Activated CD8-positive, alpha-beta T cell treated with anti-CD3 and anti-CD28 coated beads for 36 hours (primary cell): ENCODE measurements at regions not wholly inside any gene's neighbourhood (a gene's known extent, or its start where the extent isn't known, plus 50 kb on each side); places are given as distances from the start of the nearest gene placed in this dataset.

ENCODE experiments used
- ATAC-seq: fragments of 200-7000 bp; cut with Tn5 transposase; one replicate; pipeline ENCODE4 v1.10.0; 2021; ENCODE audit warnings: mild to moderate bottlenecking, moderate library complexity
- CTCF ChIA-PET: fragments of 350-600 bp; sonication (Branson Sonifier 250); formaldehyde crosslinking; loops from one replicate; lab custom pipeline; 2021; ENCODE audit warnings: antibody characterized with exemption; lab: Charles Lee
- POLR2A ChIA-PET: fragments of 350-600 bp; sonication (Branson Sonifier 250); formaldehyde crosslinking; loops from one replicate; lab custom pipeline; 2021; ENCODE audit warnings: antibody characterized with exemption; lab: Charles Lee
- DNase-seq: peaks from one replicate; pipeline ENCODE4 v3.0.0-alpha.2; 2020
- H3K27ac Mint-ChIP-seq: one replicate; pipeline ENCODE4 v1.8.0; 2021; ENCODE audit warnings: mild to moderate bottlenecking, mixed read lengths
- H3K27me3 Mint-ChIP-seq: one replicate; pipeline ENCODE4 v1.8.0; 2021; ENCODE audit warnings: mixed read lengths
- H3K36me3 Mint-ChIP-seq: one replicate; pipeline ENCODE4 v1.8.0; 2021; ENCODE audit warnings: low read depth, mixed read lengths
- H3K4me1 Mint-ChIP-seq: one replicate; pipeline ENCODE4 v1.8.0; 2021; ENCODE audit warnings: low read depth, mixed read lengths
- H3K4me3 Mint-ChIP-seq: one replicate; pipeline ENCODE4 v1.8.0; 2021; ENCODE audit warnings: mild to moderate bottlenecking, moderate library complexity, mixed read lengths
- H3K9me3 Mint-ChIP-seq: one replicate; pipeline ENCODE4 v1.8.0; 2021; ENCODE audit warnings: mixed read lengths
- intact Hi-C: fragments of 100-400 bp; cut with micrococcal nuclease; formaldehyde crosslinking; loops from one replicate; pipeline ENCODE4 v1.10.0; 2022
- TF ChIP-seq, protein P1 (sequence below): fragments of 200-600 bp; IDR thresholded peaks from one replicate; pipeline ENCODE4 v1.8.0; 2022; ENCODE audit warnings: antibody characterized with exemption, mild to moderate bottlenecking

DNA sequence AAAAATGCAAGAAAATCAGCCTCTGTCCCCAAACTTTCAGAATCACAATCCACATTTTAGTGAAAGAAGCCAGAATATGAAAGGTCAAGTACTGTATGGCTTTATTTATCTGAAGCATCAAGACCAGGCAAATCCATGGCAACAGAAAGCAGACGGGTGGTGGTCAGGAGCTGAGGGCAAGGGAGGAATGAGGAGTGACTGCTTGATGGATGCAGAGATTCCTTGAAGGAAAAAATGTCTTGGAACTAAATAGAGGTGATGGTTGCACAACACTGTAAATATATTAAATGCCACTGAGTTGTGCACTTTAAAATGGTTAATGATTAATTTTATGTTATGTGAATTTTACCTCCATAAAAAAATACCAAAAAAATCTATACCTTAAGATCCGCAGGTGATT, 165.1 kb downstream of the GXYLT1 start:
- Mint-ChIP-seq H3K4me3 (no peak overlapping the region), H3K27ac (no peak overlapping the region), H3K9me3 (no peaks in the 10 kb centered on the region)

DNA sequence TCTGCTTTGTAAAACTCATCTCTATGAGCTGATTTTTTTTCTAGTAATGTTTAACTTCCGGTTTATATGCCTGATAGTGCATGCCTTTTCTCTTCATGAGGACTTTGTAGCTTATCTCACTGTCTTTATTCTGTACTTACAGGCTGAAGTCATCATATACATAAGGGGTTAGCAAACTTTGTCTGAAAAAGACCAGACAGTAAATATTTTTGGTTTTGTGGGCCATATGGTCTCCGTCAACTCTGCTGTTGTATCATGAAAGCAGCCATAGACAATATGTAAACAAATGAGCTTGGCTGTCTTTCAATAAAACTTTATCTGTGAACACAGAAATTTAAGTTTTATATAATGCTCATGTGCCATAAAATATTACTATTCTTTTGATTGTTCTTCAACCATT, 172.1 kb downstream of the GXYLT1 start:
- no peaks in the 10 kb centered on the region for H3K36me3 Mint-ChIP-seq
- TF ChIP-seq, protein P1, sequence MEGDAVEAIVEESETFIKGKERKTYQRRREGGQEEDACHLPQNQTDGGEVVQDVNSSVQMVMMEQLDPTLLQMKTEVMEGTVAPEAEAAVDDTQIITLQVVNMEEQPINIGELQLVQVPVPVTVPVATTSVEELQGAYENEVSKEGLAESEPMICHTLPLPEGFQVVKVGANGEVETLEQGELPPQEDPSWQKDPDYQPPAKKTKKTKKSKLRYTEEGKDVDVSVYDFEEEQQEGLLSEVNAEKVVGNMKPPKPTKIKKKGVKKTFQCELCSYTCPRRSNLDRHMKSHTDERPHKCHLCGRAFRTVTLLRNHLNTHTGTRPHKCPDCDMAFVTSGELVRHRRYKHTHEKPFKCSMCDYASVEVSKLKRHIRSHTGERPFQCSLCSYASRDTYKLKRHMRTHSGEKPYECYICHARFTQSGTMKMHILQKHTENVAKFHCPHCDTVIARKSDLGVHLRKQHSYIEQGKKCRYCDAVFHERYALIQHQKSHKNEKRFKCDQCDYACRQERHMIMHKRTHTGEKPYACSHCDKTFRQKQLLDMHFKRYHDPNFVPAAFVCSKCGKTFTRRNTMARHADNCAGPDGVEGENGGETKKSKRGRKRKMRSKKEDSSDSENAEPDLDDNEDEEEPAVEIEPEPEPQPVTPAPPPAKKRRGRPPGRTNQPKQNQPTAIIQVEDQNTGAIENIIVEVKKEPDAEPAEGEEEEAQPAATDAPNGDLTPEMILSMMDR, result no peak
- H3K4me3 Mint-ChIP-seq, result no peak overlapping the region
- intact Hi-C loops, result no loop called here
- ChIA-PET POLR2A (no interaction called here), CTCF (no interaction called here)
- H3K27ac Mint-ChIP-seq, result no peak overlapping the region
- DNase-seq (no peak), ATAC-seq (no peak)
- H3K4me1 Mint-ChIP-seq, result no peaks in the 10 kb centered on the region
- no peaks in the 10 kb centered on the region for H3K27me3 Mint-ChIP-seq
- H3K9me3 Mint-ChIP-seq, result no peaks in the 10 kb centered on the region

More for the DNA sequence above, 165.1 kb downstream of the GXYLT1 start:
- ChIA-PET POLR2A (no interaction called here), CTCF (no interaction called here)
- no peaks in the 10 kb centered on the region for H3K4me1 Mint-ChIP-seq
- H3K27me3 Mint-ChIP-seq, result peaks cover 3% of the 10 kb centered on the region
- H3K36me3 Mint-ChIP-seq, result no peaks in the 10 kb centered on the region
- TF ChIP-seq, protein P1, result no peak
- intact Hi-C loops, result no loop called here
- no peak for DNase-seq
- ATAC-seq, result no peak

DNA sequence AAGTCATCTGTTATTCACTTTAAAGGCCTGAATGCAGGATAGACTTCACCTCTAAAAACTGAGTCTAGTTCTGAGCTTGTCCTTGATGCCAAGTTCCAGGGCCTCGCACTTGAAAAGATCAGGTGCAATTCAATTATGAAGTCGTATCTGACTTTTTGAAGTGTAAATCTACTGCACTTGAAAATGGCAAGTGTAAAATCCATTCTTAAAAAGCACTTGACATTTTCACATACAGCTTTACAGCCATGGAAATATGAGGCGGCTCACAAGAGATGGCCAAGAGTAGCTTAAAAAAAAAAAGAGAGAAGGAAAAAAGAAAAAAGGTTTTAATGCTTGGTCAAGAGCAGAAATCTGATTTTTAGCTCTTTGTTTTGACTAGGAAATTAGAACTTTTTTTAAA, 172.5 kb downstream of the GXYLT1 start:
- Mint-ChIP-seq H3K27ac (no peak overlapping the region), H3K4me3 (no peak overlapping the region), H3K36me3 (no peaks in the 10 kb centered on the region), H3K27me3 (no peaks in the 10 kb centered on the region), H3K9me3 (no peaks in the 10 kb centered on the region), H3K4me1 (no peaks in the 10 kb centered on the region)
- ChIA-PET CTCF (no interaction called here), POLR2A (no interaction called here)
- TF ChIP-seq, protein P1, result no peak
- intact Hi-C loops, result no loop called here
- ATAC-seq, result no peak
- no peak for DNase-seq

DNA sequence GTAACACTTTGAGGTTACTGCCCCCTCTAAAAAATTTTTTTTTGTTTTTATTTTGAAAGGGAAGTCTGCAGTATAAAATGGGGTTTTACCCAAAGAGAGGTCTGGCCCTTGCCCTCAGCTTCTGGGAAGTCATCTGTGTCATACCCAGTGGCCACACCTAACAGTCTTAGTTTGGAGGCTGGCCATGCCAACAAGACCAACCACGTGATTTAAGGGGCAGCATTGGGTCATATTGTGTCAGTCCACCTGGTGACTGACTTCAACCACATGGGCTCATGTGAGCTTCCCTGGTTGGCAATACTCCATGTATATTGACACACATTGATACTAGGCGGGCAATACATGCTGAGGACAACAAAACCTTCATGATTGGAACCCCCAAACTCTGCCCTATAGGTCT, 173.9 kb downstream of the GXYLT1 start:
- Mint-ChIP-seq H3K27ac (no peak overlapping the region), H3K27me3 (no peaks in the 10 kb centered on the region), H3K36me3 (no peaks in the 10 kb centered on the region), H3K4me1 (no peaks in the 10 kb centered on the region), H3K4me3 (no peak overlapping the region), H3K9me3 (no peaks in the 10 kb centered on the region)
- CTCF ChIA-PET, result no interaction called here
- intact Hi-C loops, result no loop called here
- DNase-seq, result no peak
- POLR2A ChIA-PET, result no interaction called here
- no peak for ATAC-seq
- TF ChIP-seq, protein P1, result no peak

DNA sequence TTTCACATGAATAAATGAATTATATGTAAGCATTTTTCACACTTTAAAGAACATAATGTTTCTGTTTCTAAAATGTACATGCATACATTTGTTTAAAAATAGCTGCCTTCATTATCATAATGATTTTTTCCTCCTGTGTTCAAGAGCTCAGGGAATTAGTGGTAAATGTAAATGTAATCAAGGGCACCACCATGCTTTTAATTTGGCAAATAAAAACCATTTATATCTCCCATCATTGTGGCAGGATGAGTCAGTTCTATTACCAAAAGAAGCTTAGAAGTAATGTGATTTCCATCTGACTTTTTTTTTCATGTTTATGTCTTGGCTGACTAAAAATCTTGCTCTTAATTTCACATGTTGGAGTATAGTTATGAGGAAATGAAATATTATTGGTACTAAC, 176.1 kb downstream of the GXYLT1 start:
- no peak overlapping the region for H3K4me3 Mint-ChIP-seq
- ChIA-PET POLR2A (no interaction called here), CTCF (no interaction called here)
- ATAC-seq (no peak), DNase-seq (no peak)
- no peaks in the 10 kb centered on the region for H3K36me3 Mint-ChIP-seq
- TF ChIP-seq, protein P1, result no peak
- intact Hi-C loops, result no loop called here
- no peaks in the 10 kb centered on the region for H3K9me3 Mint-ChIP-seq
- H3K4me1 Mint-ChIP-seq, result no peaks in the 10 kb centered on the region
- H3K27ac Mint-ChIP-seq, result no peak overlapping the region
- peaks cover 1% of the 10 kb centered on the region for H3K27me3 Mint-ChIP-seq
